ENCODE measurements at regions not wholly inside any gene's neighbourhood (a gene's known extent, or its start where the extent isn't known, plus 50 kb on each side); places are given as distances from the start of the nearest gene placed in this dataset.
"Not testable (repeated sequence)": the region's sequence is repeated elsewhere in the genome, so short reads cannot be mapped to it uniquely, and the experiment has no call there.

- Mint-ChIP-seq H3K4me1 (ENCODE audit: low read depth) (no peaks in the 10 kb centered on the region), H3K27ac (no peak overlapping the region), H3K9me3 (peaks cover 11 to 12% of the 10 kb centered on the region in 2 donors), H3K36me3 (ENCODE audit: insufficient read depth in 2 of 2) (peaks cover 2% of the 10 kb centered on the region in 2 donors), H3K27me3 (ENCODE audit: low read depth) (no peaks in the 10 kb centered on the region), H3K4me3 (no peak overlapping the region)
- DNase-seq (no peak), ATAC-seq (replicated peaks in 1 of 2) (no peak)
Measured at GRCh38 chr14:82776958-82777357, 1243.3 kb upstream of the SEL1L start.

DNA sequence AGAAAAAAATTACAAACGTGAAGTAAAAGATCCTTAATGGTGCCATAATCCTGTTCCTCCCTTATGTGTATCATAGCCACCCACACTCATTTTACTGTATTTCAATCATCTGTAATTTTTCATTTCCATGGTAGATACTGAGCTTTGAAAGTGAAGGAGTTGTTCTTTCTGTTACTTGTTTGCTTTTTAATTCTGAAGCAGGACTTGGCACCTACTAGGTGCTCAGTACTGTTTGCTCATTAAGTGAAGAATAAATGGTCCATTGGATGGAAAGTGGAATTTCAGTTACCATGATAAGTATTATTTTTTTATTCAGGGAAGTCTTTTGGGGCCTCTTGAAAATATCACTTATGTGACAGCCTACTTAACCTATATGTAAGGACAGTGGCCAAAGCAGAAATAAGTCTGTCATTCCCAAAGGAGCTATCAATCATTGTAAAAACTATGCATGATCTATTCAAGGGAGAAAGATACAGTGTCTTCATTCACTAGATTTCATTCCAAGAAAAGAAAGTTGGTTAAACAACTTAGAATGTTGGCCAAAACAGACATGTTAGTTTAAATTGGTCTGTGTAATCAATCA, 1244.4 kb upstream of the SEL1L start:
- ATAC-seq (replicated peaks in 1 of 2), result no peak
- Mint-ChIP-seq H3K4me3 (no peak overlapping the region), H3K4me1 (ENCODE audit: low read depth) (no peaks in the 10 kb centered on the region), H3K27ac (no peak overlapping the region), H3K36me3 (ENCODE audit: insufficient read depth in 2 of 2) (no peaks in the 10 kb centered on the region), H3K9me3 (peaks cover 8 to 9% of the 10 kb centered on the region in 2 donors), H3K27me3 (ENCODE audit: low read depth) (no peaks in the 10 kb centered on the region)
- no peak for DNase-seq

- no peaks in the 10 kb centered on the region for H3K27me3 Mint-ChIP-seq (ENCODE audit: low read depth)
- H3K27ac Mint-ChIP-seq, result no peak overlapping the region
- H3K4me1 Mint-ChIP-seq (ENCODE audit: low read depth), result no peaks in the 10 kb centered on the region
Measured at GRCh38 chr14:82778601-82779000, 1244.9 kb upstream of the SEL1L start.

DNA sequence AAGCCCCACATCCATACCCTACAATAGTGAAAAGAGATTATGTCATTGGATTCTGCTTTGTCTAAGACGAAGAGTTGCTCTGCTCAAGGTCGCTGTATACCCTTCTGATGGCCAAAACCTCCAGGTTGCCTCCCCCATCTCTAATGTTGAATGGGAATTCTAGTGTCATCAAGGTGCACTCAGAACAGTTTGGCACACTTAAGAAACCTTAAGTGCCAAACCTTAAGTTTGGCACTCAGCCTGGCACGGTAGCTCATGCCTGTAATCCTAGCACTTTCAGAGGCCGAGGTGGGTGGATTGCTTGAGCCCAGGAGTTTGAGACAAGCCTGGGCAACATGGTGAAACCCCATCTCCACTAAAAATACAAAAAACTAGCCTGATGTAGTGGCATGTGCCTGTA, 1245.6 kb upstream of the SEL1L start:
- Mint-ChIP-seq H3K9me3 (peaks cover 6 to 7% of the 10 kb centered on the region in 2 donors), H3K27ac (no peak overlapping the region), H3K27me3 (ENCODE audit: low read depth) (no peaks in the 10 kb centered on the region), H3K4me1 (ENCODE audit: low read depth) (no peaks in the 10 kb centered on the region), H3K4me3 (no peak overlapping the region), H3K36me3 (ENCODE audit: insufficient read depth in 2 of 2) (no peaks in the 10 kb centered on the region)
- DNase-seq (no peak), ATAC-seq (replicated peaks in 1 of 2) (no peak)

More at GRCh38 chr14:82778601-82779000, 1244.9 kb upstream of the SEL1L start:
- Mint-ChIP-seq H3K36me3 (ENCODE audit: insufficient read depth in 2 of 2) (no peaks in the 10 kb centered on the region), H3K4me3 (no peak overlapping the region), H3K9me3 (peaks cover 7 to 9% of the 10 kb centered on the region in 2 donors)
- no peak for DNase-seq
- no peak for ATAC-seq (replicated peaks in 1 of 2)

- Mint-ChIP-seq H3K9me3 (peaks cover 0 to 4% of the 10 kb centered on the region in 2 donors), H3K27me3 (ENCODE audit: low read depth) (no peaks in the 10 kb centered on the region), H3K4me3 (no peak overlapping the region), H3K36me3 (ENCODE audit: insufficient read depth in 2 of 2) (no peaks in the 10 kb centered on the region), H3K4me1 (ENCODE audit: low read depth) (no peaks in the 10 kb centered on the region), H3K27ac (no peak overlapping the region)
- DNase-seq (no peak), ATAC-seq (replicated peaks in 1 of 2) (no peak)
Measured at GRCh38 chr14:82785756-82786482, 1252.3 kb upstream of the SEL1L start.

- peaks cover 0 to 4% of the 10 kb centered on the region in 2 donors for H3K9me3 Mint-ChIP-seq
- H3K27ac Mint-ChIP-seq, result no peak overlapping the region
- no peak for ATAC-seq (replicated peaks in 1 of 2)
- no peak overlapping the region for H3K4me3 Mint-ChIP-seq
- no peaks in the 10 kb centered on the region for H3K4me1 Mint-ChIP-seq (ENCODE audit: low read depth)
- H3K36me3 Mint-ChIP-seq (ENCODE audit: insufficient read depth in 2 of 2), result no peaks in the 10 kb centered on the region
- DNase-seq, result no peak
- no peaks in the 10 kb centered on the region for H3K27me3 Mint-ChIP-seq (ENCODE audit: low read depth)
Measured at GRCh38 chr14:82786483-82786880, 1252.8 kb upstream of the SEL1L start.

GRCh38 chr14:82796086-82796485, 1262.4 kb upstream of the SEL1L start:
- no peak for ATAC-seq (replicated peaks in 1 of 2)
- H3K27me3 Mint-ChIP-seq (ENCODE audit: low read depth), result no peaks in the 10 kb centered on the region
- no peaks in the 10 kb centered on the region for H3K36me3 Mint-ChIP-seq (ENCODE audit: insufficient read depth in 2 of 2)
- H3K4me3 Mint-ChIP-seq, result no peak overlapping the region
- no peak overlapping the region for H3K27ac Mint-ChIP-seq
- peaks cover 3 to 13% of the 10 kb centered on the region in 2 donors for H3K9me3 Mint-ChIP-seq
- H3K4me1 Mint-ChIP-seq (ENCODE audit: low read depth), result no peaks in the 10 kb centered on the region
- DNase-seq, result no peak

DNA sequence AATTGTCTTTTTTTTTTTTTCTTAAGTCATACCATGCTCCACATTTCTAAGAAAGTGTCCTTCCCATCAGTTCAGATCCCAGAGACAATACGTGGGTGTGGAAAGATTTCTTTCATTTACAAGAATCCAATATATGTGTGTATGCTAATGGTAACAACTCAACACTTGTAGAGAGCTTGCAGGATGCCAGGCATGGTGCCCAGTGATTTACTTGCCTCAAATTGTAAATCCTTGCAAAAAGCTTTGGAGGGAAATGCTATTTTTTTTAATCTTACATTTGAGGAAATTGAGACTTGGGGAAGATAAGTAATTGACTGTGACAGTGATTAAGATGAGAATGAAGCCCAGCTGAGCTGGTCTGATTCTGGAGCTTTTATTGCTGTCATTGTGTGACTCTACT, 1264.6 kb upstream of the SEL1L start:
- Mint-ChIP-seq H3K27ac (no peak overlapping the region), H3K27me3 (ENCODE audit: low read depth) (no peaks in the 10 kb centered on the region), H3K4me1 (ENCODE audit: low read depth) (no peaks in the 10 kb centered on the region), H3K36me3 (ENCODE audit: insufficient read depth in 2 of 2) (peaks cover 0 to 2% of the 10 kb centered on the region in 2 donors), H3K9me3 (peaks cover 6 to 14% of the 10 kb centered on the region in 2 donors), H3K4me3 (no peak overlapping the region)
- DNase-seq (no peak), ATAC-seq (replicated peaks in 1 of 2) (no peak)

- no peak for ATAC-seq (replicated peaks in 1 of 2)
Measured at GRCh38 chr14:82805892-82806825, 1272.5 kb upstream of the SEL1L start.

DNA sequence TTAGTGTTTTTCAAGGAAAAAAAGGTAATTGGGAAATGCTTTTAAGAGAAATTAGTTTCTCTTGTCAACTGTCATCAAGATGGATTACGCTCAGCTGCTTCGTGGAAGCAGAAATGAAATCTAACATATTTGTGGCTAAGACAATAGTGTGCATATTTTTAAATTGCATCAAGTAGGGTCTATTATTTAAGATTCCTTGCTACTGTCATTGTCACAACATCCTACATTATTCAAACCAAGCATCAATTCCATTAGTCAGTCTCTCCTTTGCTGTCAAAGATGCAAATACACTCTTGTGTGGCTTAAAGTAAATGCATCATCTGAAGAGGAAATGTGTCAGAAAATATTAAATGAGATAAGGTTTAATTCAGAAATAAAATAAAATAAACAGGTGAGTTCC, 1277.6 kb upstream of the SEL1L start:
- DNase-seq (no peak), ATAC-seq (replicated peaks in 1 of 2) (no peak)
- H3K4me3 Mint-ChIP-seq, result no peak overlapping the region
- H3K27me3 Mint-ChIP-seq (ENCODE audit: low read depth), result no peaks in the 10 kb centered on the region
- H3K36me3 Mint-ChIP-seq (ENCODE audit: insufficient read depth in 2 of 2), result peaks cover 0 to 3% of the 10 kb centered on the region in 2 donors
- no peaks in the 10 kb centered on the region for H3K4me1 Mint-ChIP-seq (ENCODE audit: low read depth)
- H3K27ac Mint-ChIP-seq, result no peak overlapping the region
- H3K9me3 Mint-ChIP-seq, result peaks cover 2 to 3% of the 10 kb centered on the region in 2 donors

More at GRCh38 chr14:82805892-82806825, 1272.5 kb upstream of the SEL1L start:
- no peaks in the 10 kb centered on the region for H3K4me1 Mint-ChIP-seq (ENCODE audit: low read depth)
- DNase-seq, result no peak
- H3K9me3 Mint-ChIP-seq, result peaks cover 8 to 9% of the 10 kb centered on the region in 2 donors
- H3K27me3 Mint-ChIP-seq (ENCODE audit: low read depth), result no peaks in the 10 kb centered on the region
- no peak overlapping the region for H3K4me3 Mint-ChIP-seq
- peaks cover 0 to 5% of the 10 kb centered on the region in 2 donors for H3K36me3 Mint-ChIP-seq (ENCODE audit: insufficient read depth in 2 of 2)
- no peak overlapping the region for H3K27ac Mint-ChIP-seq

GRCh38 chr14:82814339-82814738, 1280.7 kb upstream of the SEL1L start:
- H3K27ac Mint-ChIP-seq; H3K9me3 Mint-ChIP-seq; H3K27me3 Mint-ChIP-seq (ENCODE audit: low read depth); DNase-seq; H3K36me3 Mint-ChIP-seq (ENCODE audit: insufficient read depth in 2 of 2); H3K4me1 Mint-ChIP-seq (ENCODE audit: low read depth); H3K4me3 Mint-ChIP-seq; ATAC-seq (replicated peaks in 1 of 2): not testable (repeated sequence)

GRCh38 chr14:82830596-82830995, 1296.9 kb upstream of the SEL1L start:
- no peak for DNase-seq
- Mint-ChIP-seq H3K4me3 (no peak overlapping the region), H3K4me1 (ENCODE audit: low read depth) (no peaks in the 10 kb centered on the region), H3K27ac (no peak overlapping the region), H3K9me3 (peaks cover 3 to 7% of the 10 kb centered on the region in 2 donors), H3K27me3 (ENCODE audit: low read depth) (no peaks in the 10 kb centered on the region), H3K36me3 (ENCODE audit: insufficient read depth in 2 of 2) (no peaks in the 10 kb centered on the region)
- no peak for ATAC-seq (replicated peaks in 1 of 2)

Measured in activated T-cell treated with anti-CD3 and anti-CD28 coated beads, Interleukin-2, amount 50 U/mL, for 72 hours (primary cell).